ENCODE measurements at regions not wholly inside any gene's neighbourhood (a gene's known extent, or its start where the extent isn't known, plus 50 kb on each side); places are given as distances from the start of the nearest gene placed in this dataset.

- no peak for DNase-seq
Measured at GRCh38 chr7:155138204-155138603, 68.1 kb downstream of the HTR5A start.

DNA sequence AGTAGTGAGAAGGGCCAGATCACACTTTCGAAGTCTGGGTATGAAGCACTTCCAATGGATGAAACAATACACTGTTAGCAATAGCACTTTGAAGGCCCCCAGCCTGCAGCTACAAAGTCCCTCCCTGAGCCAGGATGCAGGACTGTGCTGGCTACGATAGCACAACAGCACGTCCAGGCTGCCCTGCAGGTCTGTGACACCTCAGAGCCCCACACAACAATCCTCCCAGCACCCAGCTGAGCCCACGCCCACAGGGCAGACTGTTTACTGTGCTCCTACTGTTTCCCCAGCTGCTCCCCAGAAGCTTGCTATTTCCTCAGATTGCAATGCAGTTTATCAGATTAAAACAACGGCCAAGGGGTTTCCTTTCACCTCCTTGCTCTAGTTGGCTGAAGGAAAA is 71.4 kb downstream of the HTR5A start:
- DNase-seq: no peak

DNA sequence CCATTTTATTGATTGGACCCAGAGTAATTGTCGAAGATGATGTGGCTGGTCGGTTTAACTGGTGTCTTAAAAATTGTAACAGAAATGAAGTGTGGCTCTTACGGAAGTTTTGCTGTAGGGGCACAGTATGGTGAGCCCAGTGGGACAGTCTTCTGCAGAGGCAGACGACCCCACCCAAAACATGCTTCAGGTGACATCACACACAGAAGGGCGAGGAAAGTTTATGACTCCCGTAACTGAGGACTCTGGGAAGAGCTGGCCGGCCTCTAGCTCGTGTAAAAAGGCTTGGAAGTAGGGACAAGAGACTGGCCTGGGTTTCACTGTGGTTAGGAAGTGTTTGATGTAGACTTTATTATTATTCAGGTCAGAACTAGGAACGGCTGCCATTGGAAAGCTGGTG is 73.3 kb downstream of the HTR5A start:
- DNase-seq: no peak

DNA sequence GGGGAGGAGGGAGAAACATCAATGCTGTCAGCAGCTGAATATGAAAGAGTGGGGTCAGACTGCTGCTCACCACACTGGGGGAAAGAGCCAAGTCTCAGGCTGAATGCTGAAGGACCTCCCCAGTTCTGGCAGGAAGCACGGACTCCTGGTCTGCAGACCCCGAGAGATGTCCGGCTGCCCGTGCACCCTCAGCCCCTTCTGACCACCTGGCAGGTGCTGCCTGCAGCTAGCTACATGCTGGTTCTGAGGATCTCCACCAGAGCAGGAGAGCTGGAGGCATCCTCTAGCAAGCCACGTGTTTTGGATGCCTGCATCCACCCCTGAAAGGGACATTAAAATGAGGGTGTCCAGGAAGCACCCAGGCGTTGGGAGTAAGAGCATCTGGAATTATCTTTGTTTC is 74.2 kb downstream of the HTR5A start:
- DNase-seq: no peak

- no peak for DNase-seq
Measured at GRCh38 chr7:155145477-155146255, 75.5 kb downstream of the HTR5A start.

DNA sequence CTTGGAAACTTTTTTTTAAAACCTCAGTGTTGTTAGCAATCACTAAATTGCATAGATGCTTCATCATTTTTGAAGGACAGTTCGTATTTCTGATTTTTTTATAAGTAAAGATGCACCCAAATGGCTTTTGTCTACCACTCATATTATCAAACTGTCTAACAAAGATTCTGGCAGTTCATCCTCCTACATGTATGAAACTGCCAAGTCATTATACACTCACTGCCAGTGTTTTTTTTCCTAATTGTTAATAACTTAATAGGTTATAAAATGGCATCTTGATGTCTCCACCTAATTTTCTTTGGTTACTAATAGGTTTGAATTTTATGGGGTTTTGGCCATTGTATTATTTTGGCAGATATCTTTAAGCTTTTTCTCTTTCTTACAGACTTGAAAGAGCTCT is 77.0 kb downstream of the HTR5A start:
- DNase-seq: no peak

GRCh38 chr7:155147624-155148023 is 77.5 kb downstream of the HTR5A start:
- DNase-seq: no peak

DNA sequence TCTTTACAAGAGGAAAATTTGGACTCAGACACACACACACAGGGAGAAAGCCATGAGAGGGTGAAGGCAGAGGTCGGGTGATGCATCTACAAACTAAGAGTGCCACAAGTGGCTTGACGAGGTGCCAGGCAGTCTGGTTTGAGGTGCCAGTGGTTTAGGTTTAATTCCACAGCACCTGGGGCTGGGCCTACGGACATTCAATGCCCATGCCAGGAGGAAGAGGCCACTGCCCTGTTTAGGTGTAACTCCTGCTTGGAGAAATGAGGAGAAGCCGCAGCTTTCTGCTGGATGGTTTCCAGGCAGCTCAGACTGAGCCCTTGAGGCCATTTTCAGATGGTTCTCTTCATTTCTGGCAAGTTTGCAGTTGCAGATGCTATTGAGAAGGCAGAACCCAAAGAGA is 83.6 kb downstream of the HTR5A start:
- DNase-seq: no peak

DNA sequence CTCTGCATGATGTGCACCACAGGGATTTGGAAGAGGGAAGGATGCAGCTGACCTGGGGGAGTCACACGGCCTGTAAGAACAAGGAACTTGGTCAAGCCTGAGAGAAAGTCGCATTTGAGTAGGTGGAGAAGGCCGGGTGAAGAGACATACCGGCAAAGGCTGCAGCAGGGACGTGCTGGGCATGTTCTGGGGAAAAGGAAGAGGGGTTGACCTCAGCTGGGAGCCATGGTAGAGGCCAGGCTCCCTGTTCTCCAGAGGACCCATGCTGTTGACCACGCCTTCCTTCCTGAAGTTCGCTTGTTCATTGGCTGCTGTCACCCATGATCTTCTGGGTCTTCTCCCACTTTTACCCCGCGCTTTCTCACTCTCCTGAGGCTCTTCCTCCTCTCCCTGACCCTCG is 84.5 kb downstream of the HTR5A start:
- no peak for DNase-seq

DNA sequence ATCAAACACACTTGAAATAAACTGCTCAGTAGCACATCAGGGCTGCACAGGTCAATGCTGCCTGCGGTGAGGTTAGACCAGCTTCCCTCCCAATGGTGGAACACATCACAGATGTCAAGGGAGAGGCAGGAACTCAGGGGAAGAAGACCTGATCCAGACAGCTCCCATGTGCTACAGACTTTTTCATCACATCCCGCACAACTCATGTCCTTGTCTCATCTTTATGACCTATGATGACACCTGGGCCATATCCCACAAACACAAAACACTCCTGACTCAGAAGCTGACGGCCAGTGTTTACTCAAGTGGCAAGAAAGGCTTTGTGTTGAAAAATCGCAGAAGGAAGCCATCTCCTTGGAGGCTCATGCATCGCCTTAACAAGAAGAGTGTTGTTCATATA is 91.6 kb downstream of the HTR5A start:
- DNase-seq: no peak

GRCh38 chr7:155162422-155162821 is 92.3 kb downstream of the HTR5A start:
- DNase-seq: no peak

- DNase-seq: no peak
Measured at GRCh38 chr7:155163696-155164095, 93.6 kb downstream of the HTR5A start.

GRCh38 chr7:155164316-155164715 is 94.2 kb downstream of the HTR5A start:
- DNase-seq: no peak

GRCh38 chr7:155166108-155166507 is 96.0 kb downstream of the HTR5A start:
- DNase-seq: no peak

- DNase-seq: no peak
Measured at GRCh38 chr7:155166673-155167370, 96.7 kb downstream of the HTR5A start.

- DNase-seq: no peak
Measured at GRCh38 chr7:155167706-155168365, 97.7 kb downstream of the HTR5A start.

GRCh38 chr7:155168597-155169480 is 98.7 kb downstream of the HTR5A start:
- DNase-seq: no peak

GRCh38 chr7:155169498-155170065 is 99.5 kb downstream of the HTR5A start:
- no peak for DNase-seq

DNA sequence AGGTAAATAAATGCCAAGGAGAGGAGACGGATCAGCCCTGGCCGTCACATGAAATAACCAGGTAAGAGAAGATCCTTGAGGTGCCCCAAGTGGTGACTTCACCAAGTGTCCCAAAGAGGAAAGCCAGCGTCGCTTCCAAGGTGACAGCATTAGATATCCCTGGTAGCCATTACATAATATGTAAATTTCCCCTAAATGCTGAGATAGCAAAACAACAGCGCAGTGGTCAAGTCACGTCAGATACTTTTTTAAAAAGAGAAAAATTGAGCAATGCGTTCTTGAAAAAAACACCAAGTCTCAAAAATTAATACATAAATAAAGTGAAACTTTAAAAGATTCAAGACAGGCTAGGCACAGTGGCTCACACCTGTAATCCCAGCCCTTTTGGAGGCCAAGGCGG is 100.2 kb downstream of the HTR5A start:
- no peak for DNase-seq

- no peak for DNase-seq
Measured at GRCh38 chr7:155172141-155172540, 102.0 kb downstream of the HTR5A start.

- DNase-seq: no peak
Measured at GRCh38 chr7:155173905-155174304, 103.8 kb downstream of the HTR5A start.

- no peak for DNase-seq
Measured at GRCh38 chr7:155178096-155178495, 108.0 kb downstream of the HTR5A start.

GRCh38 chr7:155181768-155182167 is 111.6 kb downstream of the HTR5A start:
- DNase-seq: no peak

All from effector CD4-positive, alpha-beta T cell (primary cell).